ENCODE measurements at regions not wholly inside any gene's neighbourhood (a gene's known extent, or its start where the extent isn't known, plus 50 kb on each side); places are given as distances from the start of the nearest gene placed in this dataset.

- Mint-ChIP-seq H3K9me3 (peaks cover 29% of the 10 kb centered on the region), H3K27me3 (ENCODE audit: insufficient read depth) (no peaks in the 10 kb centered on the region; the same call in 1 of the 2 replicates), H3K36me3 (ENCODE audit: low read depth) (no peaks in the 10 kb centered on the region), H3K27ac (no peak overlapping the region), H3K4me3 (no peak overlapping the region), H3K4me1 (ENCODE audit: low read depth) (no peaks in the 10 kb centered on the region)
- no peak for DNase-seq
- TF ChIP-seq CTCF (IDR thresholded peaks at IDR 0.05) = no peak
These were observed 1410.1 kb upstream of the ATXN8OS start for GRCh38 chr13:68697551-68697950.

- Mint-ChIP-seq H3K4me3 (no peak overlapping the region), H3K9me3 (peaks cover 23% of the 10 kb centered on the region), H3K4me1 (ENCODE audit: low read depth) (no peaks in the 10 kb centered on the region), H3K36me3 (ENCODE audit: low read depth) (no peaks in the 10 kb centered on the region), H3K27me3 (ENCODE audit: insufficient read depth) (no peaks in the 10 kb centered on the region; the same call in 1 of the 2 replicates), H3K27ac (no peak overlapping the region)
- no peak for TF ChIP-seq CTCF (IDR thresholded peaks at IDR 0.05)
- DNase-seq = no peak
These were observed 1410.7 kb upstream of the ATXN8OS start for GRCh38 chr13:68696907-68697306.

GRCh38 chr13:68692049-68692448, 1415.6 kb upstream of the ATXN8OS start:
- H3K27me3 Mint-ChIP-seq (ENCODE audit: insufficient read depth) = no peaks in the 10 kb centered on the region; the same call in 1 of the 2 replicates
- no peak for TF ChIP-seq CTCF (IDR thresholded peaks at IDR 0.05)
- no peaks in the 10 kb centered on the region for H3K4me1 Mint-ChIP-seq (ENCODE audit: low read depth)
- H3K36me3 Mint-ChIP-seq (ENCODE audit: low read depth) = no peaks in the 10 kb centered on the region
- peaks cover 19% of the 10 kb centered on the region for H3K9me3 Mint-ChIP-seq
- DNase-seq = no peak
- H3K4me3 Mint-ChIP-seq = no peak overlapping the region
- H3K27ac Mint-ChIP-seq = no peak overlapping the region

GRCh38 chr13:68690567-68690966, 1417.1 kb upstream of the ATXN8OS start:
- no peaks in the 10 kb centered on the region for H3K4me1 Mint-ChIP-seq (ENCODE audit: low read depth)
- no peak overlapping the region for H3K27ac Mint-ChIP-seq
- peaks cover 18% of the 10 kb centered on the region for H3K9me3 Mint-ChIP-seq
- H3K4me3 Mint-ChIP-seq = no peak overlapping the region
- no peaks in the 10 kb centered on the region; the same call in 1 of the 2 replicates for H3K27me3 Mint-ChIP-seq (ENCODE audit: insufficient read depth)
- TF ChIP-seq CTCF (IDR thresholded peaks at IDR 0.05) = no peak
- H3K36me3 Mint-ChIP-seq (ENCODE audit: low read depth) = no peaks in the 10 kb centered on the region
- DNase-seq = no peak

- no peak for TF ChIP-seq CTCF (IDR thresholded peaks at IDR 0.05)
- no peaks in the 10 kb centered on the region for H3K36me3 Mint-ChIP-seq (ENCODE audit: low read depth)
- no peak overlapping the region for H3K27ac Mint-ChIP-seq
- peaks cover 7% of the 10 kb centered on the region; the same call in 1 of the 2 replicates for H3K9me3 Mint-ChIP-seq
- no peaks in the 10 kb centered on the region; the same call in 1 of the 2 replicates for H3K27me3 Mint-ChIP-seq (ENCODE audit: insufficient read depth)
- no peak for DNase-seq
- H3K4me3 Mint-ChIP-seq = no peak overlapping the region
- H3K4me1 Mint-ChIP-seq (ENCODE audit: low read depth) = no peaks in the 10 kb centered on the region
These were observed 1431.0 kb upstream of the ATXN8OS start for GRCh38 chr13:68676513-68677115.
